ENCODE measurements at regions not wholly inside any gene's neighbourhood (a gene's known extent, or its start where the extent isn't known, plus 50 kb on each side); places are given as distances from the start of the nearest gene placed in this dataset.

GRCh38 chr7:10803720-10804119 is 170.0 kb upstream of the PHF14 start:
- TF ChIP-seq, protein P1, sequence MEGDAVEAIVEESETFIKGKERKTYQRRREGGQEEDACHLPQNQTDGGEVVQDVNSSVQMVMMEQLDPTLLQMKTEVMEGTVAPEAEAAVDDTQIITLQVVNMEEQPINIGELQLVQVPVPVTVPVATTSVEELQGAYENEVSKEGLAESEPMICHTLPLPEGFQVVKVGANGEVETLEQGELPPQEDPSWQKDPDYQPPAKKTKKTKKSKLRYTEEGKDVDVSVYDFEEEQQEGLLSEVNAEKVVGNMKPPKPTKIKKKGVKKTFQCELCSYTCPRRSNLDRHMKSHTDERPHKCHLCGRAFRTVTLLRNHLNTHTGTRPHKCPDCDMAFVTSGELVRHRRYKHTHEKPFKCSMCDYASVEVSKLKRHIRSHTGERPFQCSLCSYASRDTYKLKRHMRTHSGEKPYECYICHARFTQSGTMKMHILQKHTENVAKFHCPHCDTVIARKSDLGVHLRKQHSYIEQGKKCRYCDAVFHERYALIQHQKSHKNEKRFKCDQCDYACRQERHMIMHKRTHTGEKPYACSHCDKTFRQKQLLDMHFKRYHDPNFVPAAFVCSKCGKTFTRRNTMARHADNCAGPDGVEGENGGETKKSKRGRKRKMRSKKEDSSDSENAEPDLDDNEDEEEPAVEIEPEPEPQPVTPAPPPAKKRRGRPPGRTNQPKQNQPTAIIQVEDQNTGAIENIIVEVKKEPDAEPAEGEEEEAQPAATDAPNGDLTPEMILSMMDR (IDR thresholded peaks at IDR 0.05; ENCODE audit: low read depth, low read length) = no peak
- DNase-seq (ENCODE audit: low read depth, low spot score) = no peak
- Histone ChIP-seq H3K9me3 (ENCODE audit: control insufficient read depth, insufficient read depth, low read length) (no peaks in the 10 kb centered on the region), H3K27ac (ENCODE audit: low read depth, low read length) (no peak overlapping the region), H3K27me3 (ENCODE audit: control insufficient read depth, insufficient read depth, low read length) (no peaks in the 10 kb centered on the region), H3K4me3 (ENCODE audit: low read depth, low read length) (no peak overlapping the region)
- POLR2A ChIA-PET = no interaction called here
- CTCF ChIA-PET = no interaction called here

- no peak for DNase-seq (ENCODE audit: low read depth, low spot score)
- Histone ChIP-seq H3K27ac (ENCODE audit: low read depth, low read length) (no peak overlapping the region), H3K27me3 (ENCODE audit: control insufficient read depth, insufficient read depth, low read length) (no peaks in the 10 kb centered on the region), H3K9me3 (ENCODE audit: control insufficient read depth, insufficient read depth, low read length) (no peaks in the 10 kb centered on the region), H3K4me3 (ENCODE audit: low read depth, low read length) (no peak overlapping the region)
- TF ChIP-seq, protein P1 (IDR thresholded peaks at IDR 0.05; ENCODE audit: low read depth, low read length) = no peak
- CTCF ChIA-PET = no interaction called here
- POLR2A ChIA-PET = no interaction called here
Measured at GRCh38 chr7:10804770-10805169, 168.9 kb upstream of the PHF14 start.

DNA sequence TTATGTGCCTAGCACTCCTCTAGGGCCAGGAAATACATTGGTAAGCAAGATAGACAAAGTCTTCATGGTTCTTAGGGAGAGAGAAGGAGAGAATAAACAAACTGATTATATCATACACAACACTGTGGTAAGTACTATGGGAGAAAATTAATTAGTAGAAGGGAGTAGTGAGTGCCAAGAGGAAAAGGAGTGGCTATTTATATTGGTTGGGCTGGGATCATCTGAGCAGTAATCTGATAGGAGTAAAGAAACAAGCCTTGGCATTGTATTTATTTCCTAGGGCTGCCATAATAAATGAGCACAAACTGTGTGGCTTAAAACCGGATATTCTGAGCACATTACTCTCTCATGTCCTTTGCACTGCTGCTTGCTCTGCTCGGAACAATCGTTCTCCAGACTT is 158.1 kb upstream of the PHF14 start:
- H3K4me3 ChIP-seq (ENCODE audit: low read depth, low read length) = no peak overlapping the region
- DNase-seq (ENCODE audit: low read depth, low spot score) = no peak
- TF ChIP-seq, protein P1 (IDR thresholded peaks at IDR 0.05; ENCODE audit: low read depth, low read length) = no peak
- no peaks in the 10 kb centered on the region for H3K27me3 ChIP-seq (ENCODE audit: control insufficient read depth, insufficient read depth, low read length)
- CTCF ChIA-PET = no interaction called here
- H3K9me3 ChIP-seq (ENCODE audit: control insufficient read depth, insufficient read depth, low read length) = peaks cover 6% of the 10 kb centered on the region; the same call in 1 of the 2 replicates
- H3K27ac ChIP-seq (ENCODE audit: low read depth, low read length) = no peak overlapping the region
- POLR2A ChIA-PET = no interaction called here

GRCh38 chr7:10821156-10821555 is 152.5 kb upstream of the PHF14 start:
- H3K9me3 ChIP-seq (ENCODE audit: control insufficient read depth, insufficient read depth, low read length) = no peaks in the 10 kb centered on the region; the same call in 1 of the 2 replicates
- TF ChIP-seq, protein P1 (IDR thresholded peaks at IDR 0.05; ENCODE audit: low read depth, low read length) = no peak
- ChIA-PET CTCF (no interaction called here), POLR2A (no interaction called here)
- no peak overlapping the region for H3K27ac ChIP-seq (ENCODE audit: low read depth, low read length)
- no peak overlapping the region for H3K4me3 ChIP-seq (ENCODE audit: low read depth, low read length)
- H3K27me3 ChIP-seq (ENCODE audit: control insufficient read depth, insufficient read depth, low read length) = no peaks in the 10 kb centered on the region
- no peak for DNase-seq (ENCODE audit: low read depth, low spot score)

GRCh38 chr7:10824154-10824553 is 149.5 kb upstream of the PHF14 start:
- ChIA-PET CTCF (no interaction called here), POLR2A (no interaction called here)
- H3K4me3 ChIP-seq (ENCODE audit: low read depth, low read length) = no peak overlapping the region
- TF ChIP-seq, protein P1 (IDR thresholded peaks at IDR 0.05; ENCODE audit: low read depth, low read length) = no peak
- no peak overlapping the region for H3K27ac ChIP-seq (ENCODE audit: low read depth, low read length)
- H3K9me3 ChIP-seq (ENCODE audit: control insufficient read depth, insufficient read depth, low read length) = no peaks in the 10 kb centered on the region; the same call in 1 of the 2 replicates
- H3K27me3 ChIP-seq (ENCODE audit: control insufficient read depth, insufficient read depth, low read length) = no peaks in the 10 kb centered on the region
- no peak for DNase-seq (ENCODE audit: low read depth, low spot score)

Measured in AG04450 (cell line).